Ovary (tissue), 3 donors: ENCODE measurements at regions not wholly inside any gene's neighbourhood (a gene's known extent, or its start where the extent isn't known, plus 50 kb on each side); places are given as distances from the start of the nearest gene placed in this dataset.

Experiments used
- EP300 ChIP-seq: sonication (generic); formaldehyde crosslinking; IDR thresholded peaks from one replicate; pipeline ENCODE4 v1.6.1; 2017; ENCODE audit warnings: antibody characterized with exemption
- POLR2A ChIP-seq: fragments of 450-650 bp; IDR thresholded peaks from one replicate; pipeline ENCODE4 v1.6.1; 2017; ENCODE audit warnings: antibody characterized with exemption, mild to moderate bottlenecking, moderate library complexity
- TF ChIP-seq, protein P1 (sequence below), 3 donors: fragments of 450-650 bp in 2 of 3; fragments of 200-600 bp in 1 of 3; IDR thresholded peaks; one replicate each; pipeline versions ENCODE4 v1.5.1 to v1.8.0; 2016 to 2022; ENCODE audit warnings: antibody characterized with exemption in 3 of 3, mild to moderate bottlenecking in 1 of 3
- donor health status: DM: no; HTN: no; CAD: no.

DNA sequence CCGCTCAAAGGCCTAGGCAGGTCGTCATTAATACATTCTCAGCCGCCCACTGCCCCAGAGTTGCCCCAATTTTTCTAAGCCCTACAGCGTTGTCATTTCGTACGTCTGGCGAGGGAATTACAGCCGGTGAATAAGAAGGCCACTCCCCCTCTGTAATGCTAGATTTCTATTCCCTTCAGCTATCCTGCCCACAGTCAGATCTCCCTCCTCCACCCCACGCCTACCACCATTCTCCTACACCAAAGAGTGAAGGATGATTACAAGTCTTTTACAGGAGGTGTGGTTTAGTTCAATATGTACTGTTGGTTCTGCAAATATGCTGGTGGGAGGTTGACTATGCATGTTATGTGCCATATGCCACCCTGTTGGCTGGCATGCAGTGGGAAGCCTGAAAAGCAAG lies 83.7 kb upstream of the SMIM15 start:
- TF ChIP-seq POLR2A (no peak), EP300 (no peak)
- TF ChIP-seq, protein P1, sequence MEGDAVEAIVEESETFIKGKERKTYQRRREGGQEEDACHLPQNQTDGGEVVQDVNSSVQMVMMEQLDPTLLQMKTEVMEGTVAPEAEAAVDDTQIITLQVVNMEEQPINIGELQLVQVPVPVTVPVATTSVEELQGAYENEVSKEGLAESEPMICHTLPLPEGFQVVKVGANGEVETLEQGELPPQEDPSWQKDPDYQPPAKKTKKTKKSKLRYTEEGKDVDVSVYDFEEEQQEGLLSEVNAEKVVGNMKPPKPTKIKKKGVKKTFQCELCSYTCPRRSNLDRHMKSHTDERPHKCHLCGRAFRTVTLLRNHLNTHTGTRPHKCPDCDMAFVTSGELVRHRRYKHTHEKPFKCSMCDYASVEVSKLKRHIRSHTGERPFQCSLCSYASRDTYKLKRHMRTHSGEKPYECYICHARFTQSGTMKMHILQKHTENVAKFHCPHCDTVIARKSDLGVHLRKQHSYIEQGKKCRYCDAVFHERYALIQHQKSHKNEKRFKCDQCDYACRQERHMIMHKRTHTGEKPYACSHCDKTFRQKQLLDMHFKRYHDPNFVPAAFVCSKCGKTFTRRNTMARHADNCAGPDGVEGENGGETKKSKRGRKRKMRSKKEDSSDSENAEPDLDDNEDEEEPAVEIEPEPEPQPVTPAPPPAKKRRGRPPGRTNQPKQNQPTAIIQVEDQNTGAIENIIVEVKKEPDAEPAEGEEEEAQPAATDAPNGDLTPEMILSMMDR (IDR thresholded peaks at IDR 0.05), result no peak
